ENCODE measurements at regions not wholly inside any gene's neighbourhood (a gene's known extent, or its start where the extent isn't known, plus 50 kb on each side); places are given as distances from the start of the nearest gene placed in this dataset.

- peak; percentile 50 to 75 (median 70) for DNase-seq
These were observed 69.8 kb downstream of the CD83 start for GRCh38 chr6:14187406-14187805.

- DNase-seq = no peak
These were observed 71.5 kb downstream of the CD83 start for GRCh38 chr6:14189074-14189473.

GRCh38 chr6:14190191-14190928 lies 72.8 kb downstream of the CD83 start:
- no peak for DNase-seq

GRCh38 chr6:14190929-14191224 lies 73.3 kb downstream of the CD83 start:
- DNase-seq = no peak

- DNase-seq = no peak
These were observed 74.2 kb downstream of the CD83 start for GRCh38 chr6:14191761-14192160.

GRCh38 chr6:14192216-14192788 lies 74.7 kb downstream of the CD83 start:
- peak in 3 of 4 experiments; percentile 13 to 29 (median 14) for DNase-seq

GRCh38 chr6:14193524-14193923 lies 76.0 kb downstream of the CD83 start:
- no peak for DNase-seq

GRCh38 chr6:14194483-14194882 lies 76.9 kb downstream of the CD83 start:
- no peak for DNase-seq

GRCh38 chr6:14194976-14195375 lies 77.4 kb downstream of the CD83 start:
- no peak for DNase-seq

GRCh38 chr6:14196026-14196425 lies 78.5 kb downstream of the CD83 start:
- DNase-seq = no peak

GRCh38 chr6:14197118-14197517 lies 79.5 kb downstream of the CD83 start:
- DNase-seq = no peak

- peak; percentile 18 to 58 (median 35) for DNase-seq
These were observed 82.5 kb downstream of the CD83 start for GRCh38 chr6:14200047-14200446.

GRCh38 chr6:14202947-14203346 lies 85.4 kb downstream of the CD83 start:
- DNase-seq = no peak

- peak in 3 of 4 experiments; percentile 30 to 46 (median 44) for DNase-seq
These were observed 88.8 kb downstream of the CD83 start for GRCh38 chr6:14206391-14206790.

GRCh38 chr6:14207448-14207847 lies 89.9 kb downstream of the CD83 start:
- no peak for DNase-seq

- no peak for DNase-seq
These were observed 91.4 kb downstream of the CD83 start for GRCh38 chr6:14209000-14209399.

- no peak for DNase-seq
These were observed 92.5 kb downstream of the CD83 start for GRCh38 chr6:14210077-14210476.

GRCh38 chr6:14210663-14211561 lies 93.3 kb downstream of the CD83 start:
- DNase-seq = peak; percentile 96 to 98 (median 98)

GRCh38 chr6:14211562-14211942 lies 94.0 kb downstream of the CD83 start:
- DNase-seq = peak; percentile 61 to 78 (median 66)

- DNase-seq = no peak
These were observed 94.4 kb downstream of the CD83 start for GRCh38 chr6:14212020-14212419.

GRCh38 chr6:14212632-14213031 lies 95.1 kb downstream of the CD83 start:
- no peak for DNase-seq

GRCh38 chr6:14216946-14217684 lies 99.5 kb downstream of the CD83 start:
- DNase-seq = no peak
